H1 (cell line): ENCODE measurements at regions not wholly inside any gene's neighbourhood (a gene's known extent, or its start where the extent isn't known, plus 50 kb on each side); places are given as distances from the start of the nearest gene placed in this dataset.

ENCODE experiments used
- BCL11A ChIP-seq, 2 experiments: IDR thresholded peaks; one replicate each; pipeline ENCODE4 v1.6.1; 2011; ENCODE audit warnings: low read depth in 2 of 2, low read length in 2 of 2, mild to moderate bottlenecking in 2 of 2
- CBX5 ChIP-seq: fragments of 300-800, 300-1000 bp; sonication (generic); IDR thresholded peaks from 2 replicates; pipeline ENCODE4 v1.7.1; 2016; ENCODE audit warnings: antibody characterized with exemption, low read length, low read depth
- SRF ChIP-seq: IDR thresholded peaks from 2 replicates; pipeline ENCODE4 v1.6.1; 2011; ENCODE audit warnings: mild to moderate bottlenecking, low read depth, low read length, moderate library complexity
- SUZ12 ChIP-seq: fragments of 200-600 bp; sonication (generic); IDR thresholded peaks from 2 replicates; pipeline ENCODE4 v1.6.1; 2012; ENCODE audit warnings: mild to moderate bottlenecking, inconsistent platforms, low read length, moderate library complexity, mixed read lengths

DNA sequence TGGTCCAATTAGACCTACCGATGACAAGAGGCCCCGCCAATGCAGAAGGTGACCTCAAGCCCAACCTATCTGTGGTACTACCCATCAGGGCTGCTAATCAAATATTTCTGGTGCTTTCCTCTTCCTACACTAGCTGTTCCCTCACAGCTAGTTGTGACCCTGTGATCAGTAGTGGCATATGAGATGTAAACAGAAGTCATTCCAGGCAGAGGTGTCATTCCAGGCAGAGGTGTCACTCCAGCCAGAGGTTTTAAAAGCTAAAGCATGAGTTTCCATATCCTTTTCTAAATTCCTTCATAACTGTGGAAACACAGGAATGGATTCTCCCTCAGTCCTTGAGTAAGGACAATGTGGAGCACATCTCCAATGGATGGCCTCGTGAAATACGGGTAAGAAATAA lies 110.9 kb upstream of the DNAJC10 start (continued):
- TF ChIP-seq CBX5 (no peak), SUZ12 (no peak), BCL11A (IDR thresholded peaks at IDR 0.05; ENCODE audit: low read depth in 2 of 2, low read length in 2 of 2) (no peak), SRF (no peak)
